Rectal smooth muscle tissue (tissue), 1 donor: ENCODE measurements at regions not wholly inside any gene's neighbourhood (a gene's known extent, or its start where the extent isn't known, plus 50 kb on each side); places are given as distances from the start of the nearest gene placed in this dataset.

Experiments
- H3K27ac ChIP-seq: one replicate; pipeline ENCODE4 v1.7.0; 2013; ENCODE audit warnings: low read depth, low read length, inconsistent platforms
- H3K27me3 ChIP-seq: one replicate; pipeline ENCODE4 v1.7.0; 2013; ENCODE audit warnings: low read length; ENCODE audit not compliant: control insufficient read depth, insufficient read depth
- H3K36me3 ChIP-seq: one replicate; pipeline ENCODE4 v1.7.0; 2013; ENCODE audit warnings: low read length; ENCODE audit not compliant: control insufficient read depth, insufficient read depth
- H3K4me1 ChIP-seq: one replicate; pipeline ENCODE4 v1.7.0; 2013; ENCODE audit warnings: low read length; ENCODE audit not compliant: control insufficient read depth, insufficient read depth
- H3K4me3 ChIP-seq: one replicate; pipeline ENCODE4 v1.7.0; 2013; ENCODE audit warnings: low read length
- H3K9ac ChIP-seq: one replicate; pipeline ENCODE4 v1.7.0; 2013; ENCODE audit warnings: low read length

GRCh38 chr14:86430853-86431252, 900.9 kb downstream of the FLRT2 start:
- H3K4me3 ChIP-seq: no peak overlapping the region
- no peaks in the 10 kb centered on the region for H3K4me1 ChIP-seq
- H3K27ac ChIP-seq: no peak overlapping the region
- no peak overlapping the region for H3K9ac ChIP-seq
- no peaks in the 10 kb centered on the region for H3K36me3 ChIP-seq
- H3K27me3 ChIP-seq: no peaks in the 10 kb centered on the region

DNA sequence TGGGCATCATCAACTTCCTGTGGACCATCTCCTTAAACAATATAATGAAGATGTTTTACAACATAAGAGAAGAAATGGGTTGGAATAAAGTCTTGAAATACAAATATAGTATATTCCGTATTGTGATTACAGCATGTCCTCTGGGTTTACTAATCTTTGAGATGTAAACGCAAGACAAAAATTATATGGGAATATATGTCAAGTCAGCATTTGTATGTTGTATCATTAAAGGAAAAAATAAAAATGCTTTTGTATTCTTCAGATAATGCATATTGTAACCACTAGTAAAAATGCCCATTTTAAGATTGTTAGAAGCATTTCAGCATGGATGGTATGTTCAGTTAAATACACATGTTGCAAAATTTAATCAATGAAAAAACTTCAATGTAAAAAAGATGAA, 893.3 kb downstream of the FLRT2 start:
- H3K27ac ChIP-seq: no peak overlapping the region
- no peak overlapping the region for H3K9ac ChIP-seq
- no peaks in the 10 kb centered on the region for H3K36me3 ChIP-seq
- no peak overlapping the region for H3K4me3 ChIP-seq
- no peaks in the 10 kb centered on the region for H3K4me1 ChIP-seq
- H3K27me3 ChIP-seq: no peaks in the 10 kb centered on the region

DNA sequence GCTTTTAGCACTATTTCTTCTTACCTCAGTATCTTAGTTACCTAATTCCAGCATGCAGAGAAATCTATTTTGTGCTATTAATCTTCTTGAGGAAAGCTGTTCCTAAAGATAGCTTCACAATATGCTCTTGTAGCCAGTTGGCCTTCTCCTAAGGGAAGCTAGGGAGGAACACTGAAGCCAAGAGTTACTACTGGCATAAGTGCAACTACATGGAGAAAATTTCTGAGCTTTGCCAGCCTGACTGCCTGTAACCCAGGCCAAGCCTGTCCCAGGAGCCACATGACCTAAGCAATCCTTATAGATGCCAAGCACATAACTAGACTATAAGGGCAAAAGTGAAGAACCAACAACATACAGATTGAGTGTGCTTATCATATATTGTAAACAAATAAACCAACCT, 890.2 kb downstream of the FLRT2 start:
- no peaks in the 10 kb centered on the region for H3K4me1 ChIP-seq
- H3K27ac ChIP-seq: no peak overlapping the region
- H3K9ac ChIP-seq: no peak overlapping the region
- no peaks in the 10 kb centered on the region for H3K36me3 ChIP-seq
- no peaks in the 10 kb centered on the region for H3K27me3 ChIP-seq
- H3K4me3 ChIP-seq: no peak overlapping the region

GRCh38 chr14:86414146-86414545, 884.2 kb downstream of the FLRT2 start:
- no peak overlapping the region for H3K27ac ChIP-seq
- H3K36me3 ChIP-seq: no peaks in the 10 kb centered on the region
- no peak overlapping the region for H3K9ac ChIP-seq
- no peak overlapping the region for H3K4me3 ChIP-seq
- H3K4me1 ChIP-seq: no peaks in the 10 kb centered on the region
- no peaks in the 10 kb centered on the region for H3K27me3 ChIP-seq

DNA sequence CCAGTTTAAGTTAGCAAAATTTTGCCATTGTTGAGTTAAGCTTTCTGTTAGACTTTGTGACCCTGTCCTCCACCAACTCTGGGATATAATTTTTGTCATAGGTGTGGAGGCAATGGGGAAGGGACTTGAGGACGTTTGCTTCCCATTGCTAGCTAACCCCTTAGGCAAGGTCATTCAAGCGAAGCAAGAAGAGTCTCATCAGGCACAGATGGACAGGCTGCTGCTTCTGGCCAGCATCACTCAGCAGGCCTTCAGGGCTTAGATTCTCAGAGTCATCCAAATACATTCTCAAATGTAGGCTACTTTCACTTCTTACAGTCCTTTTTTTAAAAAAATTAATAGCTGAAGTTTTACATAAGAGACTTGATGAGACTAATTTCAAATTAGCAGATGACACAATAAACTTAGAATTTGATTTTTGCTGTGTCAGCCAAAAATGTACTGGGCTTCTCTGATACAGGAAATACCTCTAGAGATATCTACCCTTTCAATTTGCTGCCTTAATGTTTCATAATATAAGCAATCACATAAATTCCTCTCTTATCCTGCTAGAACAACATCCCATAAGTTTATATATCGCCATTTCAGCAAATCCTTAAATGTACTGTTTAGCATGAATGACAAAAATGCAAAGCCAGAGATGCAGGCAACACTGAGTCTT, 875.2 kb downstream of the FLRT2 start:
- Histone ChIP-seq H3K4me1 (no peaks in the 10 kb centered on the region), H3K27ac (no peak overlapping the region), H3K9ac (no peak overlapping the region), H3K4me3 (no peak overlapping the region), H3K36me3 (no peaks in the 10 kb centered on the region), H3K27me3 (no peaks in the 10 kb centered on the region)

DNA sequence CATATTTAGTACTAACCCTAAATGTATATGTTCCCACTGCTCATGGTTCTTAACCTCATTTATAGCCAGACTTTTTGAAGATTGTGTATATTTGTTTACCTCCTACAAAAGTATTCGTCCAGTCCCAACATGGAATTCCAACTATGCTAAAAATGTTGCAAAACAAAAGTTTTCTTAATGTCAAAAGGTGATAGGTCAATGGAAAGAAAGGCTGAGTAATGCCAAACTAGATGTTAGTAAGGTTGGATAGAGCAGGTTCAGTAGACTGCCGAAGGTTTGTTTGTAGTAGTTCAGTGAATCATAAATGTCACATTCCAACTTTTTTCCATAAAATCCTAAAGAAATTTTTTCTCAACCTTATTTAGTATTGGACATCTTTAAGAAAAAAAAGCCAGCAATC, 874.5 kb downstream of the FLRT2 start:
- H3K4me1 ChIP-seq: no peaks in the 10 kb centered on the region
- no peaks in the 10 kb centered on the region for H3K27me3 ChIP-seq
- H3K9ac ChIP-seq: no peak overlapping the region
- no peaks in the 10 kb centered on the region for H3K36me3 ChIP-seq
- no peak overlapping the region for H3K27ac ChIP-seq
- H3K4me3 ChIP-seq: no peak overlapping the region

DNA sequence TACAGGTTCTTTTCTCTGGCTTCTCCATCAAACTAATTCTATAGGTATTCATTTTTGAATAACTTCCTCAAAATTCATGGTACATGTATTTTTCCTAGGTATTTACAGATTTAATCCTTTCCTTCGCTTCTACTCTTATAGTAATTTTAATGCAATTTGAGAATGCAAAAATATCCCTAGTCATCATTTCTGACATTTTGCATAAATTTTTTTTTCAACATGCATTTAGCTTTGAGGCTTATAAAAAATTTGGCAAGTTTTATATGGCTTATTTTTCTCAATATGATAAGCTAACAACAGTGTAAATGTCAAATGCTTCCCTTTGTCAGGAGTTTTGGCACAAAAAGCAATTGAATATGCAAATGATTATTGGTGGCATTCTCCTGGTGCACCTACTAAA, 872.6 kb downstream of the FLRT2 start:
- Histone ChIP-seq H3K27me3 (no peaks in the 10 kb centered on the region), H3K4me1 (no peaks in the 10 kb centered on the region), H3K27ac (no peak overlapping the region), H3K36me3 (no peaks in the 10 kb centered on the region), H3K9ac (no peak overlapping the region), H3K4me3 (no peak overlapping the region)

DNA sequence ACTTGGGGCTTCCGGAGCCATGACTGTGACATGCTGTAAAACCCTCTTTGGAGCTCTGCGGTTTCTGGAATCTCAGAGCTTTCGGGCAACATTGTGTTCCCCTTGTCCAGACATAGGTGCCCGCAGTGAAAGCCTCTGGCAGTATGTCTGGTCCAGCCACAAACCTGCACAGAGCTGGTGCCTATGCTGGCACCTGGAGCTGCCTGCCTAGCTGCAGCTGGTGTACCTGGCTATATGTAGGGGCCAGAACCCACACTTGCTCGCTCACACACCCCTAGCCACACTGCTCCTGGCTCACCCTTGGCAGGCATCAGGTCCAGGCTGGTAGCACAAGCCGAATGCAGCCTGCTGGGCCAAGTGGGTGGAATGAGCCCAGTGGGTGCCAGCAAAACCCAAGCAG, 861.1 kb downstream of the FLRT2 start:
- Histone ChIP-seq H3K9ac (no peak overlapping the region), H3K36me3 (no peaks in the 10 kb centered on the region), H3K4me3 (no peak overlapping the region), H3K27ac (no peak overlapping the region), H3K27me3 (no peaks in the 10 kb centered on the region), H3K4me1 (no peaks in the 10 kb centered on the region)

GRCh38 chr14:86388216-86388615, 858.3 kb downstream of the FLRT2 start:
- H3K9ac ChIP-seq: no peak overlapping the region
- H3K27me3 ChIP-seq: no peaks in the 10 kb centered on the region
- no peaks in the 10 kb centered on the region for H3K36me3 ChIP-seq
- H3K4me1 ChIP-seq: no peaks in the 10 kb centered on the region
- H3K27ac ChIP-seq: no peak overlapping the region
- H3K4me3 ChIP-seq: no peak overlapping the region

- H3K9ac ChIP-seq: no peak overlapping the region
- H3K27ac ChIP-seq: no peak overlapping the region
- H3K4me3 ChIP-seq: no peak overlapping the region
- H3K27me3 ChIP-seq: no peaks in the 10 kb centered on the region
- no peaks in the 10 kb centered on the region for H3K4me1 ChIP-seq
- no peaks in the 10 kb centered on the region for H3K36me3 ChIP-seq
These were observed 843.9 kb downstream of the FLRT2 start for GRCh38 chr14:86373886-86374285.

- Histone ChIP-seq H3K36me3 (no peaks in the 10 kb centered on the region), H3K27me3 (no peaks in the 10 kb centered on the region), H3K27ac (no peak overlapping the region), H3K4me1 (no peaks in the 10 kb centered on the region), H3K4me3 (no peak overlapping the region), H3K9ac (no peak overlapping the region)
These were observed 842.5 kb downstream of the FLRT2 start for GRCh38 chr14:86372402-86372801.

GRCh38 chr14:86364634-86365033, 834.7 kb downstream of the FLRT2 start:
- Histone ChIP-seq H3K36me3 (no peaks in the 10 kb centered on the region), H3K27me3 (no peaks in the 10 kb centered on the region), H3K9ac (no peak overlapping the region), H3K4me3 (no peak overlapping the region), H3K27ac (no peak overlapping the region), H3K4me1 (no peaks in the 10 kb centered on the region)

DNA sequence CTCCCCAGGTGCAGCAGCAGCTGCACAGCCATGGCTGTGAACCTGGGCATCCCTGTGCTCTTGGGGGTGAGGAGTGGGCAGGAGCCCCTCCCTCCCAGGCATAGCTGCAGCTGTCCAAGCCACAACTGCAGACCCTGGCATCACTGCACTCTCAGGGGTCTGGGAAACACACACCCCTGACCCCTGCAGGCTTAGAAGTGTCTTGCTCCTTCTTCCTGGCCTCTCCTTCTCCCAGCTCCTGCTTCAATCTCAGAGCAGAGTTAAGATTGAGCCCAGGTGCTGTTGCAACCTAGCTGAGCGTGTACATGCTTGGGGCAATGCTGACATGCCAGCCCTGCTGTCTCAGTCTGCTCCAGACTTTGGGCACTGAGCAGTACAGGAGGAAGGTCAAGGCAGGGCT, 833.6 kb downstream of the FLRT2 start:
- Histone ChIP-seq H3K4me3 (no peak overlapping the region), H3K36me3 (no peaks in the 10 kb centered on the region), H3K4me1 (no peaks in the 10 kb centered on the region), H3K27me3 (no peaks in the 10 kb centered on the region), H3K9ac (no peak overlapping the region), H3K27ac (no peak overlapping the region)
